IMR-90 (cell line): ENCODE measurements at regions not wholly inside any gene's neighbourhood (a gene's known extent, or its start where the extent isn't known, plus 50 kb on each side); places are given as distances from the start of the nearest gene placed in this dataset.

Experiments used
- ATAC-seq: fragments of 200-7000 bp; cut with Tn5 transposase; 2 replicates; pipeline ENCODE4 v1.9.1; 2020; ENCODE audit warnings: low read depth, mild to moderate bottlenecking, moderate library complexity
- BruUV-seq: library from RNA; stranded (reverse); fragments of 400-500 nt; replicated peaks from 2 replicates; lab custom pipeline; 2021; lab: Mats Ljungman, UMichigan
- CTCF ChIA-PET: fragments of 300-600 bp; formaldehyde crosslinking; extraction: SDS; loops from one replicate; lab custom pipeline; 2021; ENCODE audit warnings: antibody characterized with exemption; lab: Yijun Ruan, JAX
- POLR2A ChIA-PET: fragments of 300-600 bp; sonication (Branson Sonifier 250); formaldehyde crosslinking; loops from one replicate; lab custom pipeline; 2022; ENCODE audit warnings: antibody characterized with exemption; ENCODE audit not compliant: unreplicated experiment; lab: Charles Lee
- DNase-seq: peaks from one replicate; pipeline ENCODE4 v3.0.0; 2013
- H2AFZ ChIP-seq: replicated peaks from 2 replicates; pipeline ENCODE3; 2013; ENCODE audit warnings: low read length, mild to moderate bottlenecking; ENCODE audit not compliant: poor library complexity
- H2AK5ac ChIP-seq: 2 replicates; pipeline ENCODE4 v1.6.1; 2013; ENCODE audit warnings: low read depth, low read length, inconsistent platforms
- H2AK9ac ChIP-seq: replicated peaks from 2 replicates; pipeline ENCODE3; 2013; ENCODE audit warnings: mild to moderate bottlenecking, low read depth, low read length, moderate library complexity; ENCODE audit not compliant: poor library complexity
- H2BK120ac ChIP-seq: 2 replicates; pipeline ENCODE4 v1.6.1; 2013; ENCODE audit warnings: low read depth, low read length, inconsistent platforms
- H2BK15ac ChIP-seq: 3 replicates; pipeline ENCODE4 v1.6.1; 2013; ENCODE audit warnings: low read depth, low read length, inconsistent platforms
- H2BK20ac ChIP-seq: 2 replicates; pipeline ENCODE4 v1.6.1; 2013; ENCODE audit warnings: low read depth, mild to moderate bottlenecking, inconsistent platforms, low read length, moderate library complexity
- H2BK5ac ChIP-seq: 2 replicates; pipeline ENCODE4 v1.6.1; 2013; ENCODE audit warnings: mild to moderate bottlenecking, low read depth, low read length, inconsistent platforms; ENCODE audit not compliant: poor library complexity, severe bottlenecking
- H3K14ac ChIP-seq: replicated peaks from 2 replicates; pipeline ENCODE4 v1.6.1; 2013; ENCODE audit warnings: low read depth, low read length, inconsistent platforms
- H3K18ac ChIP-seq: 2 replicates; pipeline ENCODE4 v1.6.1; 2013; ENCODE audit warnings: low read depth, low read length, control low read depth
- H3K23ac ChIP-seq: 2 replicates; pipeline ENCODE4 v1.6.1; 2013; ENCODE audit warnings: low read depth, low read length, inconsistent platforms
- H3K27ac ChIP-seq: 2 replicates; pipeline ENCODE4 v1.5.1; 2013; ENCODE audit warnings: mild to moderate bottlenecking, control low read depth, low read length; ENCODE audit not compliant: insufficient read depth
- H3K27me3 ChIP-seq: 2 replicates; pipeline ENCODE4 v1.6.1; 2013; ENCODE audit warnings: low read length; ENCODE audit not compliant: control insufficient read depth, insufficient read depth
- H3K36me3 ChIP-seq: 2 replicates; pipeline ENCODE4 v1.6.1; 2013; ENCODE audit warnings: low read length, mixed read lengths; ENCODE audit not compliant: control insufficient read depth, insufficient read depth
- H3K4ac ChIP-seq: 2 replicates; pipeline ENCODE4 v1.6.1; 2013; ENCODE audit warnings: low read depth, low read length, inconsistent platforms
- H3K4me1 ChIP-seq: 2 replicates; pipeline ENCODE4 v1.6.1; 2013; ENCODE audit warnings: low read length, mixed read lengths; ENCODE audit not compliant: control insufficient read depth, insufficient read depth
- H3K4me2 ChIP-seq: 2 replicates; pipeline ENCODE4 v1.6.1; 2013; ENCODE audit warnings: low read depth, mild to moderate bottlenecking, control low read depth, low read length, moderate library complexity
- H3K4me3 ChIP-seq: 2 replicates; pipeline ENCODE4 v1.5.1; 2013; ENCODE audit warnings: low read depth, mild to moderate bottlenecking, control low read depth, low read length, moderate library complexity; ENCODE audit not compliant: insufficient read depth
- H3K56ac ChIP-seq: 2 replicates; pipeline ENCODE4 v1.6.1; 2013; ENCODE audit warnings: low read length, inconsistent platforms; ENCODE audit not compliant: insufficient read depth; ENCODE audit errors: extremely low read depth
- H3K79me1 ChIP-seq, 2 experiments: 2 replicates each; pipeline ENCODE4 v1.6.1; 2013; ENCODE audit warnings: low read length in 2 of 2, inconsistent platforms in 1 of 2, low read depth in 1 of 2
- H3K9ac ChIP-seq: 2 replicates; pipeline ENCODE4 v1.6.1; 2013; ENCODE audit warnings: low read depth, low read length, control low read depth
- H3K9me1 ChIP-seq: 2 replicates; pipeline ENCODE4 v1.6.1; 2013; ENCODE audit warnings: low read length, inconsistent platforms; ENCODE audit not compliant: insufficient read depth
- H3K9me3 ChIP-seq: 2 replicates; pipeline ENCODE4 v1.6.1; 2013; ENCODE audit warnings: low read length; ENCODE audit not compliant: control insufficient read depth, insufficient read depth
- H4K20me1 ChIP-seq: 2 replicates; pipeline ENCODE4 v1.6.1; 2013; ENCODE audit warnings: low read length, inconsistent platforms; ENCODE audit not compliant: insufficient read depth
- H4K5ac ChIP-seq: 2 replicates; pipeline ENCODE4 v1.6.1; 2013; ENCODE audit warnings: mild to moderate bottlenecking, low read depth, low read length, control low read depth
- H4K8ac ChIP-seq, 2 experiments: 2 replicates each; pipeline ENCODE4 v1.6.1; 2013; ENCODE audit warnings: low read depth in 2 of 2, low read length in 2 of 2, control low read depth in 1 of 2, inconsistent platforms in 1 of 2
- H4K91ac ChIP-seq: 2 replicates; pipeline ENCODE4 v1.6.1; 2013; ENCODE audit warnings: low read depth, low read length, inconsistent platforms; ENCODE audit not compliant: insufficient read depth
- CHD1 ChIP-seq: IDR thresholded peaks from 2 replicates; pipeline ENCODE4 v1.6.1; 2012; ENCODE audit warnings: low read depth, low read length, improper control_type of control experiment
- RAD21 ChIP-seq: IDR thresholded peaks from 2 replicates; pipeline ENCODE4 v1.6.1; 2012; ENCODE audit warnings: low read length, improper control_type of control experiment
- WGBS, 2 experiments: methylation state at CpG; one replicate each; pipeline versions ENCODE4 v1.1.5 to v1.1.7; 2013; ENCODE audit warnings: missing lambda C conversion rate in 2 of 2; ENCODE audit not compliant: insufficient read length in 1 of 2; ENCODE audit errors: extremely low coverage in 2 of 2; 5-methylcytosine and 5-hydroxymethylcytosine counted together
- dilution Hi-C: fragments of 300-500 bp; cut with HindIII; formaldehyde crosslinking; loops from one replicate; pipeline ENCODE4 v1.14.3; 2018; ENCODE audit warnings: low sequenced_read_pairs; ENCODE audit not compliant: unreplicated experiment
- in situ Hi-C: fragments of 300-500 bp; cut with MboI; formaldehyde crosslinking; loops from 3 replicates; pipeline ENCODE4 v1.14.3; 2019; ENCODE audit warnings: low sequenced_read_pairs, inconsistent platforms, mixed read lengths
- intact Hi-C: fragments of 100-400 bp; cut with micrococcal nuclease; formaldehyde crosslinking; loops from 2 replicates; pipeline ENCODE4 v1.10.0; 2022

DNA sequence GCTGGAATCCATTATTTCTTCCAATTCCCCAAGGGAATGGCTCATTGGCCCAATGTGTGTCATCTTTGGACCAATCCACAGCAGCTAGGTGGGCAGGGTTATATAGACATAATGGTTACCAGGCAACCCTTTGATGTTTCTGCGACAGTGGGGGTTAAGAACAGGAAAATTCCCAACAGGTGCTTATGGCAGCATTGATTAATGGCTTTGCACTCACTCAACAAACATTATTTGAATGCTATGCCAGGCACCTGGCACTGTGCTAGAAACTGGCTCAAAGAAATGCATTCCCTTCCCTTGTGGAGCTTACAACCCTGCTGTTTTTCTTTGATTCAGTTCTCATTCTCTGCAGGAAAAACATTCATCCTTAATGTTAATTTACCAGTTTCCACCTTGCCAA, 1221.0 kb downstream of the AACS start:
- no peak for TF ChIP-seq RAD21
- TF ChIP-seq CHD1: no peak
- H3K56ac ChIP-seq: no peak overlapping the region
- intact Hi-C loops: no loop called here

More for the DNA sequence above, 1221.0 kb downstream of the AACS start:
- Histone ChIP-seq H2AFZ (no peak overlapping the region), H3K4me3 (no peak overlapping the region), H2BK5ac (no peak overlapping the region), H3K9me3 (peaks cover 14% of the 10 kb centered on the region), H4K20me1 (no peaks in the 10 kb centered on the region), H3K27me3 (no peaks in the 10 kb centered on the region), H3K23ac (no peak overlapping the region), H3K9ac (no peak overlapping the region), H2AK5ac (no peak overlapping the region), H3K18ac (no peak overlapping the region), H3K14ac (no peak overlapping the region), H4K5ac (no peak overlapping the region), H2BK20ac (no peak overlapping the region), H3K4me2 (no peak overlapping the region), H3K4ac (no peak overlapping the region), H3K4me1 (no peaks in the 10 kb centered on the region), H3K36me3 (no peaks in the 10 kb centered on the region), H4K8ac (no peak overlapping the region), H3K27ac (no peak overlapping the region), H2BK15ac (no peak overlapping the region), H2AK9ac (no peak overlapping the region), H3K79me1 (no peaks in the 10 kb centered on the region), H3K9me1 (no peaks in the 10 kb centered on the region), H2BK120ac (no peak overlapping the region), H4K91ac (no peak overlapping the region)
- WGBS, 2 experiments: no CpG with 5 or more reads among the region's 1 CpG
- BruUV-seq: no TSS peak
- in situ Hi-C loops: no loop called here
- ChIA-PET CTCF (no interaction called here), POLR2A (no interaction called here)
- dilution Hi-C loops: no loop called here
- no peak for DNase-seq
- ATAC-seq: no peak
